GM12878 (cell line): ENCODE measurements at regions not wholly inside any gene's neighbourhood (a gene's known extent, or its start where the extent isn't known, plus 50 kb on each side); places are given as distances from the start of the nearest gene placed in this dataset.

ENCODE experiments used
- HCFC1 ChIP-seq: fragments of 150-350 bp; IDR thresholded peaks from 2 replicates; pipeline ENCODE4 v1.6.1; 2014; ENCODE audit warnings: low read length
- TF ChIP-seq, protein P1 (sequence below), 3 experiments: IDR thresholded peaks in 2 of 3; conservative IDR thresholded peaks in 1 of 3; 2 replicates each; pipeline ENCODE4 v1.5.1; 2011; ENCODE audit warnings: low read depth in 3 of 3, low read length in 3 of 3, mild to moderate bottlenecking in 3 of 3, control low read depth in 2 of 3, moderate library complexity in 2 of 3, inconsistent platforms in 1 of 3, mixed read lengths in 1 of 3; ENCODE audit not compliant: control insufficient read depth in 2 of 3, insufficient read depth in 1 of 3; ENCODE audit errors: extremely low read depth in 1 of 3

DNA sequence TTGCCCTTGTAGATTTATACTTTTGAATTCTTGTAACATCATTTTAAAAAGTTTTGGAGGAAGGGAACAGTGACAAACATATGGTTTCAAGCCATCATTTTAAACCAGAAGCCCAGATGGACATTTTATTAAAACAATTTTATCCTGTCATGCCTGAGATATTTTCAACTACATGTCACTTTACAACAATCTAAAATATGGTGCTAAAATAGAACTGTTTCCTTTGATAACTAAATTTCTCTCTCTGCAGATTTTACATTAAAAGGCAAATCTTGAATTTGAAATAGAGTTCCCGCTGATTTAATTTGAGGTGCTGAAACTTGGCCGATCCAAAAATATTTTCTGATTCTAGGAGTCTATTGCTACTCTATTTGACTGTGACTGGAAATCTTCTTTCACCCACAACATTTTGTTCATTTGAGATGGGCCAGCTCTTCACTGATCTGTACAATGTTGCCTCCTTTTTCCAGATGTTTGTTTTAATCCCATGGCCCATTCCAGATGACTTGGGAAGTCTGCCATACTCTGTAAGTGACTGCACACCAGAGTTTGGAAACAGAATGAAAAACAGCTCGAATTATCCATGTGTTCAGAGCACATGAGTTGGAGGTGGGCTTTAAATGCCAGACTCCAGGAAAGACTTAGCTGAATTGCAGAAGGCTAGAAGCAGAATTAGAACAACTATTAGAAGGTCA, 402.5 kb downstream of the TMEM135 start:
- no peak for TF ChIP-seq HCFC1
- TF ChIP-seq, protein P1, sequence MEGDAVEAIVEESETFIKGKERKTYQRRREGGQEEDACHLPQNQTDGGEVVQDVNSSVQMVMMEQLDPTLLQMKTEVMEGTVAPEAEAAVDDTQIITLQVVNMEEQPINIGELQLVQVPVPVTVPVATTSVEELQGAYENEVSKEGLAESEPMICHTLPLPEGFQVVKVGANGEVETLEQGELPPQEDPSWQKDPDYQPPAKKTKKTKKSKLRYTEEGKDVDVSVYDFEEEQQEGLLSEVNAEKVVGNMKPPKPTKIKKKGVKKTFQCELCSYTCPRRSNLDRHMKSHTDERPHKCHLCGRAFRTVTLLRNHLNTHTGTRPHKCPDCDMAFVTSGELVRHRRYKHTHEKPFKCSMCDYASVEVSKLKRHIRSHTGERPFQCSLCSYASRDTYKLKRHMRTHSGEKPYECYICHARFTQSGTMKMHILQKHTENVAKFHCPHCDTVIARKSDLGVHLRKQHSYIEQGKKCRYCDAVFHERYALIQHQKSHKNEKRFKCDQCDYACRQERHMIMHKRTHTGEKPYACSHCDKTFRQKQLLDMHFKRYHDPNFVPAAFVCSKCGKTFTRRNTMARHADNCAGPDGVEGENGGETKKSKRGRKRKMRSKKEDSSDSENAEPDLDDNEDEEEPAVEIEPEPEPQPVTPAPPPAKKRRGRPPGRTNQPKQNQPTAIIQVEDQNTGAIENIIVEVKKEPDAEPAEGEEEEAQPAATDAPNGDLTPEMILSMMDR (IDR thresholded peaks at IDR 0.05 in 2 of 3, conservative IDR thresholded peaks at IDR 0.05 in 1 of 3; ENCODE audit: control insufficient read depth in 2 of 3, extremely low read depth in 1 of 3, insufficient read depth in 1 of 3, low read depth in 3 of 3, low read length in 3 of 3), result no peak
